ENCODE measurements at regions not wholly inside any gene's neighbourhood (a gene's known extent, or its start where the extent isn't known, plus 50 kb on each side); places are given as distances from the start of the nearest gene placed in this dataset.

GRCh38 chr4:13174001-13174400, 310.1 kb downstream of the RAB28 start:
- TF ChIP-seq EP300 (IDR thresholded peaks at IDR 0.05) (no peak), CTCF (IDR thresholded peaks at IDR 0.05) (no peak), BHLHE40 (IDR thresholded peaks at IDR 0.05; ENCODE audit: low read depth, low read length) (no peak), NR3C1 (IDR thresholded peaks at IDR 0.05) (no peak), POLR2A (IDR thresholded peaks at IDR 0.05; ENCODE audit: low read length) (no peak), CHD4 (IDR thresholded peaks at IDR 0.05; ENCODE audit: borderline replicate concordance) (no peak), BCL3 (IDR thresholded peaks at IDR 0.05) (no peak), RFX5 (IDR thresholded peaks at IDR 0.05) (no peak), HMGXB4 (CRISPR knock-in tag; IDR thresholded peaks at IDR 0.05; ENCODE audit: borderline replicate concordance) (no peak), JUN (IDR thresholded peaks at IDR 0.05) (no peak), HOXA7 (CRISPR knock-in tag; IDR thresholded peaks at IDR 0.05) (no peak), REST (IDR thresholded peaks at IDR 0.05) (no peak)
